ENCODE measurements at regions not wholly inside any gene's neighbourhood (a gene's known extent, or its start where the extent isn't known, plus 50 kb on each side); places are given as distances from the start of the nearest gene placed in this dataset.

GRCh38 chr16:82497139-82497538, 129.6 kb upstream of the CDH13 start:
- TF ChIP-seq POLR2AphosphoS5 (IDR thresholded peaks at IDR 0.05) (no peak), CTCF (IDR thresholded peaks at IDR 0.05) (no peak), EP300 (IDR thresholded peaks at IDR 0.05) (no peak), POLR2A (IDR thresholded peaks at IDR 0.05) (no peak)

Measured in sigmoid colon (tissue), 4 donors.